Activated CD4-positive, alpha-beta memory T cell treated with anti-CD3 and anti-CD28 coated beads for 36 hours (primary cell): ENCODE measurements at regions not wholly inside any gene's neighbourhood (a gene's known extent, or its start where the extent isn't known, plus 50 kb on each side); places are given as distances from the start of the nearest gene placed in this dataset.

Experiments
- CTCF ChIA-PET: fragments of 350-600 bp; sonication (Branson Sonifier 250); formaldehyde crosslinking; loops from one replicate; lab custom pipeline; 2021; ENCODE audit warnings: antibody characterized with exemption, inconsistent platforms; lab: Charles Lee
- POLR2A ChIA-PET: fragments of 350-600 bp; sonication (Branson Sonifier 250); formaldehyde crosslinking; loops from one replicate; lab custom pipeline; 2021; ENCODE audit warnings: antibody characterized with exemption; lab: Charles Lee
- DNase-seq: peaks from one replicate; pipeline ENCODE4 v3.0.0-alpha.2; 2020
- H3K27ac Mint-ChIP-seq: one replicate; pipeline ENCODE4 v1.8.0; 2021; ENCODE audit warnings: mixed read lengths
- H3K27me3 Mint-ChIP-seq: one replicate; pipeline ENCODE4 v1.8.0; 2021; ENCODE audit warnings: mixed read lengths
- H3K36me3 Mint-ChIP-seq: one replicate; pipeline ENCODE4 v1.8.0; 2021; ENCODE audit warnings: mixed read lengths
- H3K4me1 Mint-ChIP-seq: one replicate; pipeline ENCODE4 v1.8.0; 2021; ENCODE audit warnings: low read depth, mixed read lengths
- H3K4me3 Mint-ChIP-seq: one replicate; pipeline ENCODE4 v1.8.0; 2021; ENCODE audit warnings: mild to moderate bottlenecking, mixed read lengths
- H3K9me3 Mint-ChIP-seq: one replicate; pipeline ENCODE4 v1.8.0; 2021; ENCODE audit warnings: mixed read lengths
- intact Hi-C: fragments of 100-400 bp; cut with micrococcal nuclease; formaldehyde crosslinking; loops from one replicate; pipeline ENCODE4 v1.15.1; 2023

DNA sequence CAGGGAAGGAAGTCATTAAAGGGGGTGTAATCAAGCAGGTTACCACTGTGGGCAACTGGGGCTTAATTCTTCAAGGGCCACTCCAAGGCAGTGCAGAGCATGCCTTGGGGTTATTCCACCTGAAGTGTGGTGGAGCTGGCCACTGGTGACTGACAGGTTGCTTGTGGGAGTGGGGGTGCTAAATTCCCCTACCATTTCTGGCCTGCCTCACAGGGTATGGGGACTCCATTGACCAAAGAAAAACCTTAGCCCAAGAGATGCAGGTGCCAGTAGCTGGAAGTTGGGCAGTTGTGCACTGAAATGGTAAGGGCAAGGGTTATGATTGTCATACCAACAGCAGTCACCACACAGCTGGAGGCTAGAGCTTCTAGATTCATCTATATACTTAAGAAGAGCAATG lies 93.4 kb downstream of the ZNF621 start:
- CTCF ChIA-PET = no interaction called here

DNA sequence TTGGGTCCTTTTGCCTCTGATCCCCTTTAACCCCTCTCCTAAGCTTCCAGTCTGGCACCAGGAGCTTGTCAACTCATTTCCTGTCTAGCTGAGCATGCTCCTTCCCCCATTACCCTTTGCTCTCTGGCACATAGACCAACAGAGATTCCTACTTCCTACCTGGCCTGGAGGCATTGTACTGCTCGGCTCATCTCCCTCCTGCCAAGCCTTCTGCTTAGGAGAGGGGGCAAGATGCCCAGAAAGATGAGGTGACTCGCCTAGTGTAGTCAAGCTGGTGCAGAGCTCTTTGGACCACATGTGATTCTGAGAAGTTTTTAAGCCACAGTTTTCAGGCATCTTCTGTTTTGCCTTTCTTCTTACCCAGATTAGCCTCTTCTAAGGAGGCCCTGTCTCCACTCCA lies 95.4 kb downstream of the ZNF621 start:
- H3K9me3 Mint-ChIP-seq = no peaks in the 10 kb centered on the region
- H3K27me3 Mint-ChIP-seq = peaks cover 22% of the 10 kb centered on the region
- H3K27ac Mint-ChIP-seq = no peak overlapping the region
- no peaks in the 10 kb centered on the region for H3K4me1 Mint-ChIP-seq
- intact Hi-C loops = no loop called here
- CTCF ChIA-PET = no interaction called here
- H3K4me3 Mint-ChIP-seq = no peak overlapping the region
- H3K36me3 Mint-ChIP-seq = no peaks in the 10 kb centered on the region
- DNase-seq = no peak
- POLR2A ChIA-PET = no interaction called here

More for the DNA sequence above, 93.4 kb downstream of the ZNF621 start:
- intact Hi-C loops = no loop called here
- Mint-ChIP-seq H3K9me3 (no peaks in the 10 kb centered on the region), H3K4me3 (no peak overlapping the region), H3K27me3 (peaks cover 28% of the 10 kb centered on the region), H3K4me1 (no peaks in the 10 kb centered on the region), H3K27ac (no peak overlapping the region), H3K36me3 (no peaks in the 10 kb centered on the region)
- DNase-seq = no peak
- POLR2A ChIA-PET = interaction anchor here (0.6 kb wide), 1 partner anchor 1770 kb away, joined by 3 read pairs; no protein-coding TSS in a partner anchor

DNA sequence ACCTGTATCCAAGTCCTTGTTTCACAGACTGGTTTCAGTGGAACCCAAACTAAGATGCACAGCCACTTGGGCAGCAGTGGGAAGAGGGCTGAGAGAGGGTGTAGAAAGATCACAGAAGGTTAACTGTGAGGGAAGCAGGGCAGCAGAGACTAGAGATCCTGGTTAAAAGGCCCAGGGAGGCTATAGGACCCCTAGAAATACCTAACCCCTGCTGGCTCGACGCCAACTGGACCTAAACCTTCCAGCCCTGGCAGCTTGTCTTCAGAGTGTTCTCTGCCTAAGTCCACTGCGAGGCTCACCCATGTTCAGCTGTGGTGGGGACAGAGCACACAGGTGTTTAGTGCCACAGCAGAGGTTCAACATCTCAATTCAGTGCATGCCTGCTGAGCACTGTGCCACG lies 96.5 kb downstream of the ZNF621 start:
- DNase-seq = no peak
- CTCF ChIA-PET = no interaction called here
- Mint-ChIP-seq H3K27ac (no peak overlapping the region), H3K4me1 (no peaks in the 10 kb centered on the region), H3K27me3 (peaks cover 16% of the 10 kb centered on the region), H3K36me3 (no peaks in the 10 kb centered on the region), H3K9me3 (no peaks in the 10 kb centered on the region), H3K4me3 (no peak overlapping the region)
- intact Hi-C loops = no loop called here
- POLR2A ChIA-PET = no interaction called here

DNA sequence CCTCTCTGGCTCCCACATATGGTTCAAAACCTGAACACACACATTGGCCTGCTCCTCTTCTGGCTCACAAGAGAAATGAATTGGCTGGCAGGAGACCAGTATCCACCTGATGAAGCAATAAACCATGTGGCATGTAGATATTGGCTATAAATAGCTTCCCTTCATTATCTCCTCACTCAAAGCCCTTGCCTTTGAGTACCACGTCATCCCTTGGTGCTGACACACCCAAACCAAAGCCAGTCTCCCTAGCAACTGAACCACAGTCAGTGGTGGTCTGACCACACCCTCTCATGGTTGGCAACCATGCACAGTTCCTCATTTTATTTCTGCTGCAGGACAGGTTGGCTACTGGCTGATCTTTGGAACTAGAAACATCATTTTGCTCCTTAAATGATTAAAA lies 98.8 kb downstream of the ZNF621 start:
- Mint-ChIP-seq H3K27ac (no peak overlapping the region), H3K4me3 (no peak overlapping the region), H3K4me1 (no peaks in the 10 kb centered on the region), H3K36me3 (no peaks in the 10 kb centered on the region), H3K27me3 (peaks cover 5% of the 10 kb centered on the region), H3K9me3 (peaks cover 2% of the 10 kb centered on the region)
- ChIA-PET POLR2A (no interaction called here), CTCF (no interaction called here)
- peak; percentile 39 for DNase-seq
- intact Hi-C loops = no loop called here

DNA sequence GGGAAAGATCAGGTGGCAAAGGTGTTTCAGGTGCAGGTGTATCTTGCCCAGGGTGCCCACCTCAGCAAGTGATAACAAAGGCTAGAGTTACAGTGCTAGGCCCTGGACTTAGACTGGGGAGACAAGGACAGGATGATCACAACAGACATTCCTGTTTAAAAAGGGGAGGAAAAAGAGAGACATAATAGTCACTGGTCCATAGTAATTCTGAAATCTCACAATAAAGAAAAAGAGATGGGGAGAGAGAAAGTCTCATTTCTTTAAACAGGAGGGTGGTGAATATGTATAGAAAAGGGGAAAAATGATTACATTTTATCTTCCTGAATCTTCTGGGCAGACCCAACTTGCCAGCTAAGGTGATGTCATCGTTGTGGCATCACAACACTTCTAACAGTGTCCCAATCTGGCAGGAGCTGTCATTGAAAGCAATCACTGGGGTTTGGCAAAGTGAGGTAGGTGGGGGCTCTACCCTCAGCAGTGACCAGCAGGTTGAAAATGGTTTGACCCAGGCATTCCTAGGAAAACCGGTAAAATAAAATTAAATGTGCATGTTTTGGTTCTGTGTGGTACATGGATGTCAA lies 99.5 kb downstream of the ZNF621 start:
- DNase-seq = no peak
- POLR2A ChIA-PET = no interaction called here
- no peak overlapping the region for H3K4me3 Mint-ChIP-seq
- no peaks in the 10 kb centered on the region for H3K4me1 Mint-ChIP-seq
- peaks cover 9% of the 10 kb centered on the region for H3K27me3 Mint-ChIP-seq
- H3K9me3 Mint-ChIP-seq = peaks cover 8% of the 10 kb centered on the region
- no peak overlapping the region for H3K27ac Mint-ChIP-seq
- CTCF ChIA-PET = no interaction called here
- intact Hi-C loops = no loop called here
- peaks cover 2% of the 10 kb centered on the region for H3K36me3 Mint-ChIP-seq

DNA sequence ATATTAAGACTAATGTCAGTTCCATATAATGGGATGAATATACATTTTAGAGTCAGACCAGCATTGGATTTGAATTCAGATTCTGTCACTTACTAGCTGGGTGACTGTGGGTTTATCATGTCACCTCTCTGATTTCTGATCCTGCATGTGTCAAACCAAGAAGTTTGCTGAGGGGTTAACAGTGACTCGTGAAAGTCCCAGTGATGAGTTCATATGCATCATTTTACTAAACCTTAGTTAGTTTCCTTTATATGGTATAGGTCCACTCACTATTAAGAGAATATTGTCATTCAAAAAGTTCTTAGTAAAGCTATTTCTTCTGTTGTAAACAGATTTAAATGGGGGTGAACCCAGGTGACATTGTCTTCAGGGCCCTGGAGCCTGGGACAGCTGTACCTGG lies 102.3 kb downstream of the ZNF621 start:
- peaks cover 12% of the 10 kb centered on the region for H3K9me3 Mint-ChIP-seq
- POLR2A ChIA-PET = no interaction called here
- no peaks in the 10 kb centered on the region for H3K4me1 Mint-ChIP-seq
- no peak overlapping the region for H3K27ac Mint-ChIP-seq
- CTCF ChIA-PET = no interaction called here
- H3K36me3 Mint-ChIP-seq = peaks cover 2% of the 10 kb centered on the region
- peaks cover 21% of the 10 kb centered on the region for H3K27me3 Mint-ChIP-seq
- H3K4me3 Mint-ChIP-seq = no peak overlapping the region
- intact Hi-C loops = no loop called here
- no peak for DNase-seq

DNA sequence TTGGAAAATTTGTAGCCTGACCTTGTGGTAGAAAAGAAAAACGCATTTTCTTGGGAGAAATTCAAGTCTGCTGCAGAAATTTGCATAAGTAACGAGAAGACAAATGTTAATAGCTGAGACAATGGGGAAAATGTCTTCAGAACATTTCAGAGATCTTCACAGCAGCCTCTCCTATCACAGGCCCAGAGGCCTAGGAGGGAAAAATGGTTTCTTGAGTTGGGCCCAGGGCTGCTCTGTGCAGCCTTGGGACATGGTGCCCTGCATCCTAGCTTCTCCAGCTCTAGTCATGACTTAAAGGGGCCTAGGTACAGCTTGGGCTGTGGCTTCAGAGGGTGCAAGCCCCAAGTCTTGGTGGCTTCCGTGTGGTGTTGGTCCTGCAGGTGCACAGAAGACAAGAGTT lies 104.2 kb downstream of the ZNF621 start:
- CTCF ChIA-PET = no interaction called here
- DNase-seq = no peak
- Mint-ChIP-seq H3K9me3 (peaks cover 22% of the 10 kb centered on the region), H3K4me3 (no peak overlapping the region), H3K36me3 (peaks cover 2% of the 10 kb centered on the region), H3K27me3 (peaks cover 23% of the 10 kb centered on the region), H3K27ac (no peak overlapping the region), H3K4me1 (no peaks in the 10 kb centered on the region)
- intact Hi-C loops = no loop called here
- POLR2A ChIA-PET = no interaction called here

DNA sequence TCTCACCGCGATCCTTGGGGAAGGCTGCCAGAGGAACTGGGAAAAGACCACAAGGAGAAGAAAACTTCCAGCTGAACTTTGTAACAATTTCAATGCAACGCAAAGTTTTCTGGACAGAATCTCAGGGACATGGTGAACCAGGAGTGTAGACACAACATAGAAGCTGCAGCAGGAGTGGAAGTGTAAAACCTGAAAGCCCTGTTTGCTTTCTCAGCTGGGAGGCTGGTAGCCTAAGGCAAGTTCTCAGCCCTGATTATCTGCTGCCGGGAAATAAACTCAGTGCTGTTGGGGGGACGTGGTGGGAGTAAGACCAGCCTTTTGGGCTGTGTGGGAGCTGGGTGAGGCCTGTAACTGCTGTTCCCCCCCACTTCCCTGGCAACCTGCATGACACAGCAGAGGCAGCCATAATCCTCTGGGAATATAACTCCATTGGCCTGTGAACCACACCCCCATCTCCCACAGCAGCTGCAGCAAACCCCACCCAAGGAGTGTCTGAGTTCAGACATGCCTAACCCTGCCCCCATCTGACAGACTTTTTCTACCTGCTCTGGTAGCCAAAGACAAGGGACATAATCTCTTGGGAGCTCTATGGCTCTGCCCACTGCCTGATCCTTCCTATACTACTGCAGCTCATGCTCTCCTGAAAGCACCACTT lies 106.7 kb downstream of the ZNF621 start:
- POLR2A ChIA-PET = no interaction called here
- Mint-ChIP-seq H3K4me3 (no peak overlapping the region), H3K27ac (no peak overlapping the region), H3K9me3 (peaks cover 25% of the 10 kb centered on the region), H3K36me3 (peaks cover 2% of the 10 kb centered on the region), H3K4me1 (no peaks in the 10 kb centered on the region), H3K27me3 (peaks cover 18% of the 10 kb centered on the region)
- intact Hi-C loops = no loop called here
- no peak for DNase-seq
- CTCF ChIA-PET = no interaction called here

DNA sequence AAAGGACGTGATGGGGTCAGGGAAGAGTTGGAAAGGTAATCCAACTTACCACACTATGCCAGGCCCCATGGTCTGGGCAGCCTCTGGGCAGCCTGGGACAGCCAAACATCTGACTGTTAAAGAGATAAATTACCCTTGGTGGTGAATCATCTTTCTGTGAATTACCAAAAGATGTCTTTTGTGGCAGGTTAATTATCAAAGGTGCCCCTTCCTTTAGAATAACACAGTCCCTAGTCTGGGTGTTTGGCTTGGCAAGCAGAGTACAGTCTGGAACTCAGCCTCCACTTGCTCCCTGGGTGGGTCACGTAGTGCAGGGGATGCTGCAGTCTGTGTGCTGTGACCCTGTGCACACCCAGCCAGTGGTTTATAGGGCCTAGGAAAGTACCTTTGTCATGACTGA lies 113.1 kb downstream of the ZNF621 start:
- Mint-ChIP-seq H3K36me3 (no peaks in the 10 kb centered on the region), H3K9me3 (peaks cover 4% of the 10 kb centered on the region), H3K4me1 (no peaks in the 10 kb centered on the region), H3K4me3 (no peak overlapping the region), H3K27ac (no peak overlapping the region), H3K27me3 (peaks cover 1% of the 10 kb centered on the region)
- no peak for DNase-seq
- ChIA-PET CTCF (no interaction called here), POLR2A (no interaction called here)
- intact Hi-C loops = no loop called here

DNA sequence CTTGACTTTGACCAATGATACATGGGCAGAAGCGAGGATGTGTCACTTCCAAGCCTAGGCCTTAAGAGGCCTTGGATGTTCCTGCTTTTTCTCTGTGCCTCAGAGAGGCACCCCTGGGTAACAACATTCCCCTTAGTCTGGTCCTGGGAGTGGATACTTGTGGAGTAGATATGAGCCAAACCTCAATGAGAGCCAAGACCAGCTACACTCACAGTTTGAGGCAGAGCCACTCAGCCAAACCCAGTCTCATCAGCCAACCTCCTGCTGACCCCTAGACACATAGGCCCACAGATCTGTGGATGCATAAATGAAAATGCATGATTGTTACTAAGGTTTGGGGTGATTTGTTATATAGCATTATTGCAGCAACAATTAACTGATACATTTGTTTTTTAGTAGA lies 114.2 kb downstream of the ZNF621 start:
- CTCF ChIA-PET = no interaction called here

DNA sequence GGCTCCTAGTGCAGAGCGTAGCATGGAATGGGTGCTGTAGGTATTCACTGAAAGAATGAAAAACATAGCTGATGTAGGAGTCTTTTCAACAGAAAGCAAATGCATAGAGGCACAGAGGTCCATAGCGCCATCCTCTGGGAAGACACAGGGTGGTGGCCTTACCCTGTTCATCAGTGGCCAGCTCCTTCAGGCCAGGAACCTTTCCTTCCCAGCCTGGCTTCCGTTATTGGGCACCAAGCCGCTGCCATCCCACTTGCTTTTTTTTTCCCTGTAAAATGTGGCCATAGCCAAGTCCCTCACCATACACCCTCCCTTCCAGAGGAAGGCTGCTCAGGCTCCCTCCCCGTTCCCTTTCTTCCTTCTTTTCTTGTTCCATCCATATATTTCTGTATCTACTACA lies 118.1 kb downstream of the ZNF621 start:
- Mint-ChIP-seq H3K4me3 (no peak overlapping the region), H3K27ac (no peak overlapping the region), H3K4me1 (no peaks in the 10 kb centered on the region), H3K36me3 (no peaks in the 10 kb centered on the region), H3K9me3 (no peaks in the 10 kb centered on the region), H3K27me3 (no peaks in the 10 kb centered on the region)
- POLR2A ChIA-PET = no interaction called here
- no peak for DNase-seq
- CTCF ChIA-PET = no interaction called here
- intact Hi-C loops = no loop called here

More for the DNA sequence above, 114.2 kb downstream of the ZNF621 start:
- H3K27ac Mint-ChIP-seq = no peak overlapping the region
- no peak for DNase-seq
- H3K36me3 Mint-ChIP-seq = no peaks in the 10 kb centered on the region
- POLR2A ChIA-PET = no interaction called here
- H3K4me1 Mint-ChIP-seq = no peaks in the 10 kb centered on the region
- no peak overlapping the region for H3K4me3 Mint-ChIP-seq
- peaks cover 3% of the 10 kb centered on the region for H3K9me3 Mint-ChIP-seq
- intact Hi-C loops = no loop called here
- H3K27me3 Mint-ChIP-seq = no peaks in the 10 kb centered on the region

DNA sequence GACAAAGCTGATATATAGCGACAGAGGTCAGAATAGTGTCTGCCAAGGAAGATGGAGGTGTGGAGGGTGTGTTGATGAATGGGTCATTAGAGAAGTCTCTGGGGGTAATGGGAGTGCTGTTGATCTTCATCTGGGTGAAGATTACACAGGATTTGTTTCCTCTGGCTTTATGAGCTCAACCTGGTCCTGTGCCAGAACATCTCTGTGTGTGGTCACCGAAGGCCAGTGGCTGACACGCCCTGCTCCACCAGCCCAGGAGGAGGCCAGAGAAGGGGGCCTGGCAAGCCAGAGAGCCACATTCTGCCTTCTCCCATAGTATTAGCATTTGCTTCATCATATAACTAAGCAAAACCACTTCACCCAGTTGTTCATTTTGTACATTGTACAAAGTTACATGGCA lies 121.1 kb downstream of the ZNF621 start:
- Mint-ChIP-seq H3K4me3 (no peak overlapping the region), H3K4me1 (no peaks in the 10 kb centered on the region), H3K27ac (no peak overlapping the region), H3K36me3 (no peaks in the 10 kb centered on the region), H3K9me3 (no peaks in the 10 kb centered on the region), H3K27me3 (peaks cover 3% of the 10 kb centered on the region)
- DNase-seq = no peak
- intact Hi-C loops = no loop called here
- CTCF ChIA-PET = interaction anchor here (1.2 kb wide), 1 partner anchor 65 kb away, joined by 3 read pairs; no protein-coding TSS in a partner anchor
- POLR2A ChIA-PET = no interaction called here

DNA sequence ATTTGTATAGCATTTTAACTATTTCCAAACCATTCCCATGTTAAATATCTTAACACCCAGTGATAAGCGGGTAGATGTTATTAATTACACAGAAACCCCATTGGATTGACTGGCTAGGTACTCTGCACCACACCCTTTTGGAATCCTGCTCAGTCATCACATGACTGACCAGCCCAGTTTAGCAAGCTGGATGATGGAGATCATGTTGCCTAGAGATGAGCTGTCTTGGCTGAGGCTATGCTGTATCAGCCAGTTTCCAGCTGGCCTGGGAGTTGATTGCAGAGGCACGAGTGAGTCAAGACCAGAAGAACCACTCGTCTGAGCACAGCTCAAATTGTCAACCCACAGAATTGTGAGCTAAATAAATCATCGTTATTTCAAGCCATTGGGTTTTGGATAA lies 124.6 kb downstream of the ZNF621 start:
- CTCF ChIA-PET = interaction anchor here (1.8 kb wide), 1 partner anchor 64 kb away, joined by 5 read pairs; no protein-coding TSS in a partner anchor
- no peaks in the 10 kb centered on the region for H3K9me3 Mint-ChIP-seq
- peaks cover 5% of the 10 kb centered on the region for H3K27me3 Mint-ChIP-seq
- no peak overlapping the region for H3K27ac Mint-ChIP-seq
- intact Hi-C loops = no loop called here
- no peaks in the 10 kb centered on the region for H3K4me1 Mint-ChIP-seq
- POLR2A ChIA-PET = no interaction called here
- no peak for DNase-seq
- no peak overlapping the region for H3K4me3 Mint-ChIP-seq
- no peaks in the 10 kb centered on the region for H3K36me3 Mint-ChIP-seq
